ENCODE measurements at regions not wholly inside any gene's neighbourhood (a gene's known extent, or its start where the extent isn't known, plus 50 kb on each side); places are given as distances from the start of the nearest gene placed in this dataset.

GRCh38 chr1:208864366-208864965 lies 620.3 kb upstream of the PLXNA2 start:
- no peak for DNase-seq

DNA sequence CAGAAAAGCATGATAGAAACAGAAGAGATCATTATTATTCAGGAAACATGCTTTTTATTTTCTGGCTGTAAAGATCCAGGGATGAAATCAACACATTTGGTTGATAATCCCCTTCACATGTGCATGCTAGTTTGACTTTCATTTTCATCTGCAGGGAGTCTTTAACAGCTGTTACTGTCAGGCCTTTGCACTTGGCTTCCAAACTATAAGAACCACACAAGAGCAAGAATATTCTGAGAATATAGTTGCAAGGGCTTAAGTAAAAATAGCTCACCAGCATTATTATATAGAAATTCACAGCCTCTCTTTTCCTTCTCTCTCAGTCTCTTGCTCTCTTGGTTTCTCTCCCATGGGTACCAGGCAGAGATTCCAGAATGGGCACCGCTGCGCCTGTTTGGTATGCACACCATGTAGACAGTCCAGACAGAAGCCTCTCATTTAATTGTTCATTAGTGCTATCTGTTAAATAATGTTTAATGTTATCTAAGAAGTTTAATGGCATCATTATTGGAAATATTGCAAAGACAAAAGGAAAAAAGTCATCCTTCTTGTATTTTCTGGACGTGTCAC lies 622.3 kb upstream of the PLXNA2 start:
- no peak for DNase-seq

DNA sequence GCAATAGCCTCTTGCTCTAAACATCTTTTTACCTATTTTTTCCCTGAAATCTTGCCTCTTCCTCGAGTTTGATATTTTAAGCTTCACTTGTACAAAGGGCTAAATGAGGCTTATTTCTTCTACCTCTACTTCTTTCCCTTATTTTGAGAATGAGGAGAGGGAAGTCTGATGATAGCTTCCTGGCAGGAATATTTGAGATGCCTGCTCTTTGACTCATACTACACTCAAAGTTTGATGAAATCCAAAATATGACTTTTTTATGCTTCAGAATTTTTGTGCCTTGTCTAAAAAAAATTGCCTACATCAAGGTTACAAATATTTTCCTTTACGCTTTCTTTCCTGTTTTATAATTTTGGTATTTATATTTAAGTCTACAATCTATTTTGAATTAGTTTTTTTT lies 624.4 kb upstream of the PLXNA2 start:
- DNase-seq: no peak

- no peak for DNase-seq
Measured at GRCh38 chr1:208874915-208875314, 630.7 kb upstream of the PLXNA2 start.

- DNase-seq: no peak
Measured at GRCh38 chr1:208879022-208879421, 634.8 kb upstream of the PLXNA2 start.

- DNase-seq: no peak
Measured at GRCh38 chr1:208880433-208881100, 636.4 kb upstream of the PLXNA2 start.

GRCh38 chr1:208885060-208885459 lies 640.9 kb upstream of the PLXNA2 start:
- no peak for DNase-seq

GRCh38 chr1:208885650-208886049 lies 641.5 kb upstream of the PLXNA2 start:
- DNase-seq: no peak

- no peak for DNase-seq
Measured at GRCh38 chr1:208888376-208888775, 644.2 kb upstream of the PLXNA2 start.

DNA sequence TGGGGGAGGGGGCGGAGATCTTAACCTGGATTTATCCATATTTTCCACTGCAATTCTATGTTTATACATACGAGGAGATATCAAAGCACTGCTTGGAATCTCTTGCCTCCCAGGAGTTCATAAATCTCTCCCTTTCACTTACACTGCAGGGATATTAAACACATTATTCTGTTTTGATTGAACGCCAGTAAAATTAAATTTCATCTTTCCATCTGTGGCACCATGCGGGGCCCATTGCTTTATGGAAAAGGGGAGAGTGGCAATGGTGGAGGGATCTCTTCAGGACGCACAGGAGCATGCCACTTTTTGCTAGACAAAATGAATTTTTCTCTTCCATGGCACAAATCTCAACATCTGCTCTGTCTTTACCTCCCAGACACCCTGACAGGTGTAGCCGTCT lies 648.0 kb upstream of the PLXNA2 start:
- DNase-seq: no peak

DNA sequence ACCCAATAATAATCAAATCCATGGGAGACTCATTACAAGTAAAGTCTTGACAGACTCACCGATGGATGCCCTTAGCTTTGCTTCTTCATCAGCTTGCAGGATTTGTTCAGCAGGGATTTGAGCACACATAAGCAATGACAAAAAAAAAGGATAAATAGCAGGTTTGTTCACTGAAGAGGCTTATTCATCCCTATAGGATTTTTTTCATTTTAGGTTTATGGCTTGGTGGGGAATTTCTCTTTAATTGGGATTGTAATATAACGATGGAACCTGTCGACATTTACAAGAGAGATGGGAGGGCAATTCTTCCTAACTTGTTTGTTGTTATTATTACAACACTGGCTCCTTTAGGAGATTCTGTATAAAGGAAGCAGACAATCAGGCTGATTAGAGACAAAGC lies 649.1 kb upstream of the PLXNA2 start:
- no peak for DNase-seq

GRCh38 chr1:208895181-208895580 lies 651.0 kb upstream of the PLXNA2 start:
- DNase-seq: no peak

DNA sequence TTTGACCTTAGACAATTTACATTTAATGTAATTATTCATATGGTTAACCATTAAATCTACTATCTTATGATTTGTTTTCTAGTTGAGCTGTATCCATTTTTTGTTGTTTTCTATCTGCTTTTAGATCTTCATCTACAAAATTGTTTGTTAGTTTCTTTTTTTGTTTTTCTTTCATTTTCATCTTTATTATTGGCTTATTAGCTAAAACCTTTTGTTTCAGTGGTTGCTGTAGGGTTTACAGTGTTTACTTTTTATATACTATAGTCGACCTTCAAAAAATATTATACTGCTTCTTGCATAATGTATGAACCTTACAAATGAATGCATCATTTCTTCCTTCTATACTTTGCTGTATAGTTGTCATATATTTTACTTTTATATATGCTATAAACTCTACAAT lies 651.6 kb upstream of the PLXNA2 start:
- no peak for DNase-seq

DNA sequence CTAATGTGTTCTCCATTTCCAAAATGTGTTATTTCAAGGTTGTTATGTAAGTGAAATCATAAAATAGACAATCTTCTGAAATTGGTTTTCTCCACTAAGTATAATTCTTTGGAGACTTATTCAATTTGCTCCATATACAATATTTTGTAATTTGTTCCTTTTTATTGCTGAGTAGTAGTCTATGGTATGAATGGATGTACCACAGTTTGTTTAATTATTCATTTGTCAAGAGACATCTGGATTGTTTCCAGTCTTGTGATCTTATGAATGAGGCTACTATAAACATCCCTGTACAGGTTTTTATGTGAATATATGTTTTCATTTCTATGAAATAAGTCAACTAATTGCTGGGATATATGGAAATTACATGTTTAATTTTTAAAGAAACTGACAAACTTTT lies 652.6 kb upstream of the PLXNA2 start:
- DNase-seq: no peak

DNA sequence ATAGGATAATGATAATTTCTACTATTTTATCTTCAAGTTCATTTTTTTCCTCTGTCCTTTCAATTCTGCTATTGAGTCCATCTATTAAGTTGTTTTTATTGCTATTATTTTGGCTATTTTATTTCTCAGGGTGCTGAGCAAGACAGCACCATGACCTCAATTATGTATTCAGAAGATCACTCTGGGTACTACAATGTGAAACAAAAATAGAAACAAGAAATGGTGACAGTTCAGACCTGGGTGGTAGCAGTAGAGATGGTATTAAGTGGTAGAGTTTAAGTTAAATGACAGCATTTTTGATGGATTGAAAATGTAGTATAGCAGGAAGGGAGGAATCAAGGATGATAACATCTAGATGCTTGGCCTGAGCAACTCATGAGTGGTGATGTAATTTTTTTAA lies 655.3 kb upstream of the PLXNA2 start:
- no peak for DNase-seq

DNA sequence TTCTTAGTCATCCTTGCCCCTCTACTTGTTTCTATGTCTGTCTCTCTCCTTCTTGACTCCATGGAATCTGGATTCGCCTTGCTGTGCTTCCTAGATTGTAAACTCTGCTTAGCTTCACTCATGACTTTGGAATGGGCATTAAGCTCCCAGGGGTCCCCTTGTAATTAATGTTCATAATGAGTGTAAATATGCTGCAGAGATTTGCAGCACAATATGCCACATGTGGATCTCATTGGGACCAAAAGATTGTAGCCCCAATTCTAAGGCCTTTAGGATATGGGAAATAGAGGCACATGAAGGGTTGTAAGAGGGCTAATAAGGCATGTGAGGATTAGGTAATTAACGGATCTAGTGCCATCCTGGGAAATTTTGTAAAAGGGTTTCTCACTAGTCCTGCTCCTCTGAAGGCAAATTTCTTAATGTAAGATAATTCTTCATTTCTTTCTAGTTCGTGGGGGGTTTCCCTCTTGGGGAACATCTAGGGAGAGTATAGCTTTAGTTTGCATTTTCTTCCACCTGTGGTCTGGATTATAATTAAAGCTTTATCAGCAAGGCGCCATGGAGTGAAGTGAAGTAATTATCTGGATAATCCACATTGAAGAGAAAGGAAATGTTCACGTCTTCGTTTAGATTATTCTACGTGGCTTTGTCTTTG lies 659.2 kb upstream of the PLXNA2 start:
- DNase-seq: no peak

DNA sequence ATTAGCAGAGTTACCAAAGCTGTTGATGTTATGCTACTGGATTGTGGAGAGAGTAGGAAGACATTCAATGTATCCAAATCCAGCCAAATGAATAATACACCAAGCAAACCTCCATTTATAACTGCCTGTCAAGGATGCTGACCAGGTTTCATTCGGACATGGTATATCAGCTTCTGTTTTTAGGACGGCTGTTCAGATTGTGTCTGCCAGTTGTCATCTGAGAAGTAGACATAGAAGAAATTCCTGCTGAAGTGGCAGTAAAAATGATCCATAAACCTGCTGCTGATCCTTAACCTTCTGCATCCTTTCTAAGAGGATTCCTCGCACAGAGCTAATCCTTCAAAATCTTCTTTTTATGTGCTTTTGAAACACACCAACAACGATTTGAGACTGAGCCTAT lies 663.6 kb upstream of the PLXNA2 start:
- no peak for DNase-seq

DNA sequence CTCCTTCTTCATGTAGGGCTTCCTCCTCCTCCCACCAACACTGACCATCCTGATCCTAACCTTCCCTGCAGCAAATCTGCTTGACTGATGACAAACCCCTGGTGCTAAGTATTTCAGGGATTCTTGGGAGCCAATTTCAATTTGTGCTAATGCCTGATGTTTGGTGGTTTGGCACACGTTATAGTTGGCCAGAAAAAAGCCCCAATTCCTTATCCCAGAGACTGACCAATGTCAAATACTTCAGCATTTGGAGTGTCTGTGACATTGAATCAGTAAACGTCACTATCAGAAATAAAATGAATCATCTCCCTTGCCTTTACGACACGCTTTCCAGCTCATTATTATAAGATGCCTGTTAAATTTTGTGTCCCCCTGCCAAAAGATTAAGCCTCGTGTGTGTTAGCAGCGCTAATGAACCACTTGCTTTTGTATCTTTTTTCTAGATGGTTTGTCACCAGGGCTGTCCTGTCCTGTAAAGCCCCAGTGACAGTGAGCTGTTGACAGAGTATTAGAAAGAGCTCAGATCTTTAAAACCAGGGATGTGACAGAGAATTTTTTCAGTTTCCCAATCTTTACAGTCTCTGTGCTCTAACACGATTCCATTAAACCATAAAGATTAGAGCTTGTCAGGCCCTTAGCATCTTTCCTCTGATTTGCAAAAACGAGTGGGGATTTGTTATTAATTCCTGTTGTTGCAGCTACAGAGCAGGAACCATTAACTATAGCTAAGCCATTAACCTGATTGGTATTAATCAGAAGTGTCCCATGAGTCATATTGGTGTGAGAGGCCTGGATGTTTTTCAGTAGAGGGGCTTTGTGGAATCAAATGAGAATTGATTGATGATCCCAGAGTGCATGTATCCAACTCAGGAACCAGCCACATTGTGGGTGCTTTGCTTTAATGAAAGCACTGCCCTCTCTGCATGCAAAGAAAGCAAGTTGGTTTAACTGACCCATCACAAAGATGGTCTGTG lies 665.1 kb upstream of the PLXNA2 start:
- DNase-seq: no peak

DNA sequence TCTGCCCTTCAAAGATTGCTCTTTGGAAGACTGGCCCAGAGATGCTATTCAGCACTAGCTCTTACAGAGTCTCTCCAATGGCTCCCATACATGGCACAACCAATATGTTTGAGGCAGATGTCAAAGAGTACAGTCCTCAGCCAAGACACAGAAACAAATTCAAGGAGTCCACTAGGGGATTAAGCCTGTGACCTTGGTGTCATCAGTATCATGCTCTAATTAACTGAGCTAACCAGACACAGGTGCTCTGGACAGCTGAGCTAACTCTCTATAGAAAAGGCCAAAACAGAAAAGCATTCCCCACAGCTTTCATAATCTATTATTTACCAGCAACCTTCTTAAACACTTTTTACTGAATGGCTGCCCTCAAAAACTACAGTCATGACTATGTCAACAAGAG lies 666.0 kb upstream of the PLXNA2 start:
- DNase-seq: no peak

DNA sequence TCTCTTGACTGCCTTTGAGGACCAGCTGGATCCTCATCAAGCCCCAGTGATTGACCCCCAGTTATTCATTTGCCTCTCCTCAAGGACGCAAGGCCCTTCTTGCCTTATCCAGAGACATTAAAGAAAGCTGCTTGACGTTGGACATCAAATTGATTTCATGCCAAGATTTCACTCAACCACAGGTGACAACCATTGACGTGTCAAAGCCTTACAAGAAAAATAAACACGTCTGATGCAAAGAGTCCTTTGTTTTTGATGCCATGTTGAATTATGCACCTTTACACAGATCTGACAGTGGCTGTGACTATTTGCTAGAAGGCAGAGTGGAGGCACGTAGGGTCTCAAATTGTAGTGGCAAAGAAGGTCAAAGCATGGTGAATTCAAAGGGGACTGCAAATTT lies 666.2 kb upstream of the CAMK1G start:
- DNase-seq: no peak

DNA sequence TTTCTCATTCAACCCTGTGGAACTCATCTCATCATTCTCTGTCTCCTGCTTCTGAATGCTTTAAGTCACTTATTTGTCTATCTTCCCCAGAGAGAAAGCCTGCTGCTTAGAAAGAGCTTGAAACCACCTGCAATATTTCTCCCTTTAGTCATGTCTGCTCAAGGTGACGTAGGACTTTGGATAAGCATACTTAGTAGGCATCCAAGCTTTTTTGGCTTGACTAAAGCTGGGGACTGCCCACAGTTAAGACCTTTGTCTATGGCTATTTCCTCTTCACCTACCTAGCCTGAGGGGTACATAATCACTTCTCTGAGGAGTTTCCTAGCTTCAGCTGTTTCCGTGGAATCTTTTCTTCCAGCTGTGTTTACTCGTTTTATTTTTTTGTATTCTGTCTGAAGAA lies 665.8 kb upstream of the CAMK1G start:
- DNase-seq: no peak

DNA sequence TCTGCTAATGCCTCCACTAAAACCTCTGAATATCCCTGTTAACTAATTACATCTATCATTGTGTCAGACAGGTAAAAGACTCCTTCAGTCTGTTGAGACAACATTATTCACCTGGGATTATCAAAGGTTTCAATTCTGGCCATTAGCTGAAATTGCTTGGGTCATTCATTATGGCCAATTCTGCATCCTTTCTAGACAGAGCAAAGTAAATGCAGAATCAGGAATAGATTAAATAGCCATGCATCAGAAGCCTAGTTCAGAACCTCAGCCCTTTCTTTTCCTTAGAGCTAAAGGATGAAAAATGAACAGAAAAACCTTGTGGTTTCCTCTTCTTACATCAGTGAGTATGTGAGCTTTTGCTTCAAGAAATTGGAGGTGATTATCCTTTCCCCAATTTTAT lies 665.4 kb upstream of the CAMK1G start:
- DNase-seq: no peak

- no peak for DNase-seq
Measured at GRCh38 chr1:208919371-208919770, 664.1 kb upstream of the CAMK1G start.

All from T1000 (cell line).